Lower leg skin (tissue), 4 donors: ENCODE measurements at regions not wholly inside any gene's neighbourhood (a gene's known extent, or its start where the extent isn't known, plus 50 kb on each side); places are given as distances from the start of the nearest gene placed in this dataset.

Source experiments
- DNase-seq, 2 donors: peaks; one replicate each; pipeline ENCODE4 v3.0.0-alpha.2; 2019; ENCODE audit warnings: low spot score in 2 of 2
- H3K4me3 ChIP-seq: fragments of 200-600 bp; sonication (generic); 2 replicates; pipeline ENCODE4 v1.5.1; 2017; ENCODE audit warnings: mild to moderate bottlenecking, low read depth; ENCODE audit not compliant: poor library complexity, severe bottlenecking
- POLR2A ChIP-seq, 2 donors: fragments of 450-650 bp; IDR thresholded peaks; one replicate each; pipeline ENCODE4 v1.6.1; 2016 to 2017; ENCODE audit warnings: antibody characterized with exemption in 2 of 2, mild to moderate bottlenecking in 1 of 2, moderate library complexity in 1 of 2
- WGBS, 2 donors: methylation state at CpG; one replicate each; pipeline ENCODE4 v1.1.5; 2018; 5-methylcytosine and 5-hydroxymethylcytosine counted together
- intact Hi-C: fragments of 100-400 bp; cut with DNase I; formaldehyde crosslinking; loops from one replicate; pipeline ENCODE4 v1.15.0; 2023; ENCODE audit warnings: low total_unique reads
- TF ChIP-seq, protein P1 (sequence below), 3 donors: fragments of 450-650 bp; IDR thresholded peaks; one replicate each; pipeline ENCODE4 v1.5.1; 2016; ENCODE audit warnings: antibody characterized with exemption in 3 of 3, mild to moderate bottlenecking in 3 of 3, moderate library complexity in 2 of 3

DNA sequence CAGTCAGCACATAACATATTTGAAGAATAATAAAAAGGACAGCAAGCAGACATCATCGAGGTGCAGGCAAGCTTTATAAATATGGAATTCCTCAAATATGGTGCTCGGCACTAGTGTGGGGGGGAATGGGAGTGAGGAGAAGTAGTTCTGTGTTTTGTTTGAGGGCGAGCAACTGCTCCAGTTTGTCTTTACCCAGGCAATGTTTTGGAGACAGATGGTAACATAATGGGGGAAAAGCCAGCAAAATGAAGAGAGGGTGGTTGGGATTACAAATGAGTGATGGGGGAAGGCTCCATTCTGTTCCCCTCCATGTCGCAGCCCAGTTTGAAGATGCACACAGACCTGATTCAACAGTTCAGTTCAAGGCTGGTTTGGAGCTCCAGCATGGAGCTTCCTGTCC is 572.9 kb upstream of the DIPK2B start:
- WGBS, 2 donors: 64 to 82% methylated on average over 4 of the region's 4 CpGs
- H3K4me3 ChIP-seq: no peak overlapping the region
- no peak for TF ChIP-seq POLR2A (IDR thresholded peaks at IDR 0.05)
- TF ChIP-seq, protein P1, sequence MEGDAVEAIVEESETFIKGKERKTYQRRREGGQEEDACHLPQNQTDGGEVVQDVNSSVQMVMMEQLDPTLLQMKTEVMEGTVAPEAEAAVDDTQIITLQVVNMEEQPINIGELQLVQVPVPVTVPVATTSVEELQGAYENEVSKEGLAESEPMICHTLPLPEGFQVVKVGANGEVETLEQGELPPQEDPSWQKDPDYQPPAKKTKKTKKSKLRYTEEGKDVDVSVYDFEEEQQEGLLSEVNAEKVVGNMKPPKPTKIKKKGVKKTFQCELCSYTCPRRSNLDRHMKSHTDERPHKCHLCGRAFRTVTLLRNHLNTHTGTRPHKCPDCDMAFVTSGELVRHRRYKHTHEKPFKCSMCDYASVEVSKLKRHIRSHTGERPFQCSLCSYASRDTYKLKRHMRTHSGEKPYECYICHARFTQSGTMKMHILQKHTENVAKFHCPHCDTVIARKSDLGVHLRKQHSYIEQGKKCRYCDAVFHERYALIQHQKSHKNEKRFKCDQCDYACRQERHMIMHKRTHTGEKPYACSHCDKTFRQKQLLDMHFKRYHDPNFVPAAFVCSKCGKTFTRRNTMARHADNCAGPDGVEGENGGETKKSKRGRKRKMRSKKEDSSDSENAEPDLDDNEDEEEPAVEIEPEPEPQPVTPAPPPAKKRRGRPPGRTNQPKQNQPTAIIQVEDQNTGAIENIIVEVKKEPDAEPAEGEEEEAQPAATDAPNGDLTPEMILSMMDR (IDR thresholded peaks at IDR 0.05): no peak
- DNase-seq: no peak
- intact Hi-C loops: no loop called here

DNA sequence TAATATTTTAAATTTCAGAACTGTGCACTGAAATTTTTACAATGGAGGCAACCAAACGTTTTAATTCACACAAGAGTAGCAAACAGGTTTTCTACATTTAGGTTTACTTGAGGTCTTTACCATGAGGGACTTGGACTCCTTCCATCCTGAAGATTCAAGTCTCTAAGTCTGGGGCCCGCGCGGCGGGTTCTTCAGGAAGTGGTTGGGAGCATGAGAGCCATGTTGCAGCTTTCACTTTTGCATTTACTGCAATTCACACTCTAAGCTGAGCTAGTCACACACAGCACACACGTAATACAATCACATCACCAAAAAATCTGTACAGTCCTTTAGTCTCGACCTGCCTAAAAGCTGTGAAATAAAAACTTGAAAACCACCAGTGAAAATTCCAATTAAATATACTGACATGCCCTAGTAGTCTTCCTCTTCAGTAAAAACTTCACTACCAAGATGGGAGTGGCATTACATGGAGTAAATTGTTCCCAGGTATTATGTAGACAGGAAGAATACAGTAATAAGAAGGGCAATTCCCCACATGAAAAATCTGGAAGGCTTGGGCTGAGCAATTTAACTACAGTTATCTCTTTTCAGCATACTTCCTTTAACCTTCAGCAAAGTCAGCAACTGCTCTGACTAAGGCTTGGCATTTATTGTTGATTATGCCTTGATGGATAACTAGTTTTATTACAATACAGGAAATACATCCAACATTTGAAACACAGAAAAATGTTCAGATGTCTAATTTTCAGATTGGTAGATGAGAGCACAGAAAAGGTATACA is 571.1 kb upstream of the DIPK2B start:
- DNase-seq: no peak
- TF ChIP-seq, protein P1 (IDR thresholded peaks at IDR 0.05): no peak
- no peak overlapping the region for H3K4me3 ChIP-seq
- WGBS, 2 donors: 13 to 46% methylated on average over 7 of the region's 7 CpGs
- intact Hi-C loops: no loop called here

DNA sequence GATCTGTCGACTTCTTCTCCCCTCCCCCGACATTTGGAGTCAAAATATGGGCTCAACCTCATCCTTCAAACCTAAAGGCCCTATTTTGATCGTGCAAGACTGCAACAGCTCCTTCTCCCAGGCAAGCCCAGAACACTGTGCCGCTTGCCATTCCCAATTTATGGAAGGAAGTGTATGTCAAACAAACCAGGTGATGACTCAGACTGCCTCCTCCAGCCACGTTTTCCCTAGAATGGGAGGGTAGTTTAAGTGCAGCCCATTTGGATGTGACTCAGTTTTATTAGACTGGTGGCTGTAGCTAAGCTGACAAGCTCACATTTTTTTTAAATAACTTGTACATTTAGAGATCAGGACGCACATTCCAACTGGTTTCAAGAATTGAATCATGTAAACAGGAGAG is 570.4 kb upstream of the DIPK2B start:
- no peak overlapping the region for H3K4me3 ChIP-seq
- TF ChIP-seq, protein P1 (IDR thresholded peaks at IDR 0.05): no peak
- TF ChIP-seq POLR2A (IDR thresholded peaks at IDR 0.05): no peak
- no peak for DNase-seq
- intact Hi-C loops: no loop called here
- WGBS, 2 donors: 15 to 27% methylated on average over 6 of the region's 6 CpGs

DNA sequence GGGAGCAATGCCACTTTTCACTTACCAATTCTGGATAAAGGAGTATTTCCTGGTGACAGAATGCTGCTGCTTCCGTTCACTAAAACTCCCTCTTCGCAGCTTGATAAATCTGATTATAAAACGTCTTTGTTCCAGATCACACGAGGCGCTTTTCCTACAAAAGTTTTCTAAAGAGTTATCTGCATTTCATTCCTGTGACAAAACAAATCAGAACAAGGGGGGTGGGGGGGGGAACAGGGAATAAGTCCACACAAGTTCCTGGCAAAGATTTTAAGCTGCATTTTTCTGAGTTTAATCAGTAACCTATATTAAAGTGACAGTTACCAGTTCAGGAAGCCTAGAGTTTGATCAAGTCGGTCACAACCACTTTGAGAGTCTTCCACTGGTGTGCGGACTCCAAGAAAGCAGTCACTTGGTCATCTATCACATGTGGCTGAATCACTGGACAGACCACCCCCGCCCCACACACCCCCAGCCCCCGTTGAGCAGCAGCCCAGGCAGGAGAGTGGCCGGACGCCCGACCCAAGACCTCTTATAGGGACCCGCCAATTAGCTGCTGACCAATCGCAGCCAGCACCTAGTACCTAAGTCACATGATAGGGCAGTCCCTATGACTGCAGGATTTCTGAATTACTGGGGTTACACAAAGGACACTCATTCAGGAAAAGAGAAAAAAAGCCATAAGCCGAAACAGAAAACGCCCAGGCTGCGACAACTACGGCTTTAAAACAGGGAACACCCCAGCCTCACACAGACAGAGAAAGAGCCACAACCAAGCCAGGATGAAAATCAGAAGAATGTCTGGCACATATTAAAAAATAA is 569.3 kb upstream of the DIPK2B start:
- peak; percentile 63 to 93 for DNase-seq
- WGBS, 2 donors: 0 to 36% methylated on average over 9 to 18 of the region's 18 CpGs
- intact Hi-C loops: no loop called here
- H3K4me3 ChIP-seq: no peak overlapping the region
- TF ChIP-seq, protein P1 (IDR thresholded peaks at IDR 0.05): no peak

DNA sequence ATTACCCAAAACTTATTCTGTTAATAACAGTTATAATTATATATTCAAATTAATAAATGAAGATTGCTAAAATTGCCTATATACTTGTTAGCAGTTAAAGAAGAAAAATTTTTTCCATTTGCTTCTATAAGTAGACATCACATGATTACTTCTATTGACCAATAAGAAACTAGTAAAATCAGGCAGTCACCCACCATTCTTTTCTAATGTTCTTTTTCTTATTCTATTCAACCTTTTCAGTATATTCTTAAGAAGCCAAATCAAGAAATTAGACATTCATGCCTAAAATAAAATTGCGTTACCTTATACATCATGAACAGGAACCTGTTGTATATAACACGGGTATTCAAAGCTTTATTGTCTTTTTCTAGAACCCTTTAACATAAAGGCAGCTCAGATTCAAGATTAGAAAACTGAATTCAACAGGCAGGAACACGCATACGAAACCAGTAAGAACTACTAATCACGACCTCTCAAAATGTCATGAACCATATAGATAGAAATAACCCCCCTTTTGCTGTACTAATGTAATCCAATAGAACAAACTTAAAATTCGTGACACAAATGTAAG is 568.1 kb upstream of the DIPK2B start:
- intact Hi-C loops: no loop called here
- 11 to 50% methylated on average over 6 of the region's 6 CpGs for WGBS, 2 donors
- no peak overlapping the region for H3K4me3 ChIP-seq
- no peak for DNase-seq
- TF ChIP-seq POLR2A (IDR thresholded peaks at IDR 0.05): no peak
- TF ChIP-seq, protein P1 (IDR thresholded peaks at IDR 0.05): no peak
